ENCODE measurements at regions not wholly inside any gene's neighbourhood (a gene's known extent, or its start where the extent isn't known, plus 50 kb on each side); places are given as distances from the start of the nearest gene placed in this dataset.

DNA sequence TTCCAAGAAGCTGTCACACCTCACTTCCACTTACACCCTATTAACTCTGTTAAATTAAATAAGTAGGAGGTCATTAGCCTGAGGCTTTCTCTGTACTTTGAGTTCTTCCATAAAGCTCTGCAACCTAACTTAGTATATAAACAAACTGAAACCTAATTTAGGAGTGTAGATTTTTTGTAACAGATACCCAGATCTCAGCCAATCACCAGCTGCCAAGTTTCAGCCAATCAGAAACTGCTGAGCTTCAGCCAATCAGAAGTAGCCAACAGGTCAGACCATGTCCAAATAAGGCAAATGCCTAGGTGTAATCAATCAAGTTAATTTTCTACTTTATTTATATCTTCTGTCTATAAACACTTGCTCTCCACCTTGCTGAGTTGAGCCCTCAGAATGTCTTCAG lies 142.7 kb upstream of the SULF2 start:
- Histone ChIP-seq H3K4me3 (no peak overlapping the region), H3K4me1 (no peaks in the 10 kb centered on the region), H3K27me3 (no peaks in the 10 kb centered on the region), H2AFZ (replicated peaks) (no peak overlapping the region), H3K9me3 (ENCODE audit: low read depth) (no peaks in the 10 kb centered on the region), H3K4me2 (no peak overlapping the region), H3K36me3 (no peaks in the 10 kb centered on the region), H3F3A (ENCODE audit: low read depth) (no peaks in the 10 kb centered on the region), H3K27ac (no peak overlapping the region), H4K20me1 (ENCODE audit: low read depth) (no peaks in the 10 kb centered on the region), H3K79me2 (ENCODE audit: low read depth) (no peaks in the 10 kb centered on the region), H3K9ac (no peak overlapping the region)
- Mint-ChIP-seq H3K27me3 (ENCODE audit: insufficient read depth, low read depth) (peaks cover 1% of the 10 kb centered on the region), H3K36me3 (no peaks in the 10 kb centered on the region), H3K4me3 (no peak overlapping the region), H3K4me1 (peaks cover 20% of the 10 kb centered on the region), H3K9me3 (peaks cover 7% of the 10 kb centered on the region), H3K27ac (no peak overlapping the region)
- TF ChIP-seq, protein P1, sequence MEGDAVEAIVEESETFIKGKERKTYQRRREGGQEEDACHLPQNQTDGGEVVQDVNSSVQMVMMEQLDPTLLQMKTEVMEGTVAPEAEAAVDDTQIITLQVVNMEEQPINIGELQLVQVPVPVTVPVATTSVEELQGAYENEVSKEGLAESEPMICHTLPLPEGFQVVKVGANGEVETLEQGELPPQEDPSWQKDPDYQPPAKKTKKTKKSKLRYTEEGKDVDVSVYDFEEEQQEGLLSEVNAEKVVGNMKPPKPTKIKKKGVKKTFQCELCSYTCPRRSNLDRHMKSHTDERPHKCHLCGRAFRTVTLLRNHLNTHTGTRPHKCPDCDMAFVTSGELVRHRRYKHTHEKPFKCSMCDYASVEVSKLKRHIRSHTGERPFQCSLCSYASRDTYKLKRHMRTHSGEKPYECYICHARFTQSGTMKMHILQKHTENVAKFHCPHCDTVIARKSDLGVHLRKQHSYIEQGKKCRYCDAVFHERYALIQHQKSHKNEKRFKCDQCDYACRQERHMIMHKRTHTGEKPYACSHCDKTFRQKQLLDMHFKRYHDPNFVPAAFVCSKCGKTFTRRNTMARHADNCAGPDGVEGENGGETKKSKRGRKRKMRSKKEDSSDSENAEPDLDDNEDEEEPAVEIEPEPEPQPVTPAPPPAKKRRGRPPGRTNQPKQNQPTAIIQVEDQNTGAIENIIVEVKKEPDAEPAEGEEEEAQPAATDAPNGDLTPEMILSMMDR (IDR thresholded peaks at IDR 0.05), result no peak
- TF ChIP-seq EZH2phosphoT487 (IDR thresholded peaks at IDR 0.05) (no peak), EZH2 (IDR thresholded peaks at IDR 0.05) (no peak)
- no peak for DNase-seq (ENCODE audit: low spot score)

DNA sequence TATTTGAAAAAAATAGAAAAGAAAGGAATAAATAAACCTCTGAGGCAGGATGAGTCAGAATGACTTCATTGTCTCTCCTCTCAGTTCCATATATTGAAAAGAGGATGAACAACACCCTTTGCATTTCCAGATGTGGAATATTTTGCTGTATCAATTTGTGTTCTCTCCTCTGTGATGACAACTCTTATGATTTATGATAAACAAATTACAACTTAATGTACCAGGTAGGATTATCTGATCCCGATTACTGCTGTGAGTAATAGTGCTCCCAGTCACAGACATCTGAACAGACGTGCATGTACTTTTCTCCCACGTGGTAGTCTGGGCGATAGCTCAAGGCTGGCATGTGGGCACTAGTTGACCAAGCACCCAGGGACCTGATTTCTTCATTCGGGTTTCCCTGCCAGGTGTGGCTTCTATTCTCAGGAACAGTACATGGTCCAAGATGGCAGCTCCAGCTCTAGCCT lies 142.1 kb upstream of the SULF2 start:
- Histone ChIP-seq H3K9ac (no peak overlapping the region), H3K4me1 (no peaks in the 10 kb centered on the region), H2AFZ (replicated peaks) (no peak overlapping the region), H3K9me3 (ENCODE audit: low read depth) (no peaks in the 10 kb centered on the region), H3K79me2 (ENCODE audit: low read depth) (no peaks in the 10 kb centered on the region), H3K36me3 (no peaks in the 10 kb centered on the region), H3K27me3 (no peaks in the 10 kb centered on the region), H4K20me1 (ENCODE audit: low read depth) (no peaks in the 10 kb centered on the region), H3K4me3 (no peak overlapping the region), H3F3A (ENCODE audit: low read depth) (no peaks in the 10 kb centered on the region), H3K4me2 (no peak overlapping the region), H3K27ac (no peak overlapping the region)
- peaks cover 20% of the 10 kb centered on the region for H3K4me1 Mint-ChIP-seq
- TF ChIP-seq EZH2phosphoT487 (IDR thresholded peaks at IDR 0.05), result no peak
- no peak for TF ChIP-seq EZH2 (IDR thresholded peaks at IDR 0.05)
- TF ChIP-seq, protein P1 (IDR thresholded peaks at IDR 0.05), result no peak
- H3K36me3 Mint-ChIP-seq, result no peaks in the 10 kb centered on the region
- no peak overlapping the region for H3K4me3 Mint-ChIP-seq
- H3K9me3 Mint-ChIP-seq, result peaks cover 7% of the 10 kb centered on the region
- H3K27ac Mint-ChIP-seq, result peak overlapping the region; percentile 18
- peaks cover 2% of the 10 kb centered on the region for H3K27me3 Mint-ChIP-seq (ENCODE audit: insufficient read depth, low read depth)
- DNase-seq (ENCODE audit: low spot score), result no peak

DNA sequence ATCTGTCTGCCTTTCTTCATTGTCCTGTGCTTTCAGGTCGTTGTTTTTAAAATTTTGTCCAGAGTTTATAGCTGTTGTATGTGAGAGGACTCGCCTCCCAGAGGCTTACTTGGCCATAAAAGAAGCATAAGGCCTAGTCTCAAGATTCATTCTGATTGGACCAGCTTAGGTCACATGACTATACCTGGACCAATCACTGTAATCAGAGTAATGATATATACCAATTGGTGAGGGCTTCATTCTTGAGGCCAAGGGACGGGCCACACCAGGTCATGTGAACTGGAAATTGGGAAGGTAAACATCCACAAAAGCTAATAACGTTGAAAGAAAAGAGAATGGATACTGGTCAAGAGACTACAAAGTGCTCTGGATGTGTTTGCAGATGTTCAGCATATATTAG lies 141.4 kb upstream of the SULF2 start:
- Histone ChIP-seq H3K4me1 (no peaks in the 10 kb centered on the region), H3K27ac (no peak overlapping the region), H4K20me1 (ENCODE audit: low read depth) (no peaks in the 10 kb centered on the region), H2AFZ (replicated peaks) (no peak overlapping the region), H3K4me2 (no peak overlapping the region), H3K27me3 (no peaks in the 10 kb centered on the region), H3K4me3 (no peak overlapping the region), H3K9ac (no peak overlapping the region), H3K79me2 (ENCODE audit: low read depth) (no peaks in the 10 kb centered on the region), H3F3A (ENCODE audit: low read depth) (no peaks in the 10 kb centered on the region), H3K36me3 (no peaks in the 10 kb centered on the region), H3K9me3 (ENCODE audit: low read depth) (no peaks in the 10 kb centered on the region)
- Mint-ChIP-seq H3K4me1 (peaks cover 22% of the 10 kb centered on the region), H3K4me3 (no peak overlapping the region), H3K36me3 (no peaks in the 10 kb centered on the region), H3K27me3 (ENCODE audit: insufficient read depth, low read depth) (peaks cover 2% of the 10 kb centered on the region), H3K27ac (no peak overlapping the region), H3K9me3 (peaks cover 7% of the 10 kb centered on the region)
- TF ChIP-seq EZH2phosphoT487 (IDR thresholded peaks at IDR 0.05) (no peak), EZH2 (IDR thresholded peaks at IDR 0.05) (no peak)
- TF ChIP-seq, protein P1 (IDR thresholded peaks at IDR 0.05), result no peak
- no peak for DNase-seq (ENCODE audit: low spot score)
